NT2/D1 (cell line): ENCODE measurements at regions not wholly inside any gene's neighbourhood (a gene's known extent, or its start where the extent isn't known, plus 50 kb on each side); places are given as distances from the start of the nearest gene placed in this dataset.

Experiments used
- SUZ12 ChIP-seq: IDR thresholded peaks from 2 replicates; pipeline ENCODE4 v1.6.1; 2011; ENCODE audit not compliant: insufficient read length, insufficient read depth; ENCODE audit errors: extremely low read depth
- YY1 ChIP-seq: IDR thresholded peaks from 2 replicates; pipeline ENCODE4 v1.6.1; 2011; ENCODE audit not compliant: insufficient read length, insufficient read depth
- ZNF274 ChIP-seq: IDR thresholded peaks from 2 replicates; pipeline ENCODE4 v1.6.1; 2011; ENCODE audit warnings: mild to moderate bottlenecking, low read depth, low read length

DNA sequence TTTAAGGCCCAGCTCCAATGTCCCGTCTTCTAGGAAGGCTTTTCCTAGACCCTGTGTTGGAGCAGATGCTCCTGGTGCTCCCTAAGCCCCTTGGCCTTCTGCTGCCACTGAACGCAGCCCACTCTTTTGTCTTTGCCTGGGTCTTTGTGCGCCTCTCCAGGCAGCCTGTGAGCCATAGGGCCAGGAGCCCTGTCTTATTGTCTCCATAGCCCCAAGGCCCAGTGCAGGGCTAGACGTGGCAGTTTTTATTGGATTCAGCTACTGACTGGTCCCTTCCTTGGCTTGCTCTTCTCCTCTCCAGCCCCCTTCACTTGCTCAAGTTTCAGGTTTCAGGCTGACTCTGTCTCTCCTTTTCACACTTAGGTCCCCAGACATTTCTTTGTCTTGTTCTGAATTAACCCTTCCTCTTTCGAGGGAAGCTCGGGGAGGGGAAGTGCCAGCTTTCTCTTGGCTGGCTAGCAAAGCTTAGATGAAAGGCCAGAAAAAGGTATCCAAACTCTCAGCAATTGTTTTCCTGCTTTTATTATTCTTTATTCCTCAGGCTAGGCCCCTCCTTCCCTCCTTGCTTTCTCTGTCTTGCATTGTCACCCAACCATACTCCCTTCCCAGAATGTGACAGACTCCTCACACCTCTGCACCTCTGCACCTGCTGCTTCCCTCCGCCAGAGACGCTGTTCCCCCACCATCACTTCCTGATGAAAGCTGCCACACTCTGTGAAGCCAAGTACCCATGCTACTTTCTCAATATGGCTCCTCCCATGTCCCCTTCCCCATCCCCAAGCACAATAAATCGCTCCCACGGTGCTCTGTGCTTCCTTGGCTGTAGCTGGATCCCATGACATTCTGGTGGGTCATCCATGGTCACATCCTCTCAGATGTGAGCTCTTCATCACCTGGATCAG, 101.6 kb upstream of the CPEB4 start:
- no peak for TF ChIP-seq ZNF274
- TF ChIP-seq YY1, result no peak
- TF ChIP-seq SUZ12, result no peak
